GM18498 (cell line): ENCODE measurements at regions not wholly inside any gene's neighbourhood (a gene's known extent, or its start where the extent isn't known, plus 50 kb on each side); places are given as distances from the start of the nearest gene placed in this dataset.

Experiments used
- ATAC-seq: cut with Tn5 transposase; IDR thresholded peaks from one replicate; pipeline ENCODE4 v1.9.1; 2021; ENCODE audit warnings: mild to moderate bottlenecking, moderate library complexity; ENCODE audit not compliant: unreplicated experiment

- no peak for ATAC-seq
Measured at GRCh38 chr2:242020196-242021004, 150.9 kb downstream of the RTP5 start.

- ATAC-seq = no peak
Measured at GRCh38 chr2:242022550-242023290, 153.2 kb downstream of the RTP5 start.

- no peak for ATAC-seq
Measured at GRCh38 chr2:242024751-242025355, 155.3 kb downstream of the RTP5 start.

DNA sequence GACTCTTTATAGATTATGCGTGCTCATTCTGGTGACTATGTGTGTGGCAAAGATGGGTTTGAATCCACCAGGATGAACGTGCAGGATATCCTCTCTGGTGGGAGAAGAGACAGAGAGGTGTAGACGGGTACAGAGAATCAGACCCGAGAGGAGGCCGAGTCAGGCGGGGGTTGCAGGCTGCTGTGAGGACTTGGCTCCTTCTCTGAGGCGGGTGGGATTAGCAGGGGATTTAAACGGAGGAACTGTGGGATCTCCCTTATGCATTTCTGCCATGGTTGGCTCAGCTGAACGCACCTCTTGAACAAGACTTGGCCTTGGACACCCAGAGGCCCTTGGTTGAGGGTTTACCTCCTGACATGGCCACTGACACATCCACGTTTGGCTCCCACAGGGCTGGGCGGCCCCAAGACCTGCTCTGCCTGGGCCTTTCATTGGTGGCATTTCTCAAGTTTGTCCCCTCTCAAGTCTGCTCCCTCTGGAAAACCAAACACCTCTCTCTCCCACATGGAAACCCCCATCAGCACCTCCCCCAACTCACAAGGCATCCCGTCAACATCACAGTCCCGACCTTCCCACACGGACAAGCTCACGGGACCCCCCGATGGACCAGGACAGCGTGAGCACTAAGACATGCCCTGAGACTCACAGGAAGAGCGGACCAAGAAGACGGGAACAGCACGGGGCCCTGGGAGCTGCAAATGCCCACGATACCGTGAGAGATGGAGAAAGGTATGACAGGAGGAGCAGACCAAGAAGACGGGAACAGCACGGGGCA lies 158.3 kb downstream of the RTP5 start:
- ATAC-seq = no peak

DNA sequence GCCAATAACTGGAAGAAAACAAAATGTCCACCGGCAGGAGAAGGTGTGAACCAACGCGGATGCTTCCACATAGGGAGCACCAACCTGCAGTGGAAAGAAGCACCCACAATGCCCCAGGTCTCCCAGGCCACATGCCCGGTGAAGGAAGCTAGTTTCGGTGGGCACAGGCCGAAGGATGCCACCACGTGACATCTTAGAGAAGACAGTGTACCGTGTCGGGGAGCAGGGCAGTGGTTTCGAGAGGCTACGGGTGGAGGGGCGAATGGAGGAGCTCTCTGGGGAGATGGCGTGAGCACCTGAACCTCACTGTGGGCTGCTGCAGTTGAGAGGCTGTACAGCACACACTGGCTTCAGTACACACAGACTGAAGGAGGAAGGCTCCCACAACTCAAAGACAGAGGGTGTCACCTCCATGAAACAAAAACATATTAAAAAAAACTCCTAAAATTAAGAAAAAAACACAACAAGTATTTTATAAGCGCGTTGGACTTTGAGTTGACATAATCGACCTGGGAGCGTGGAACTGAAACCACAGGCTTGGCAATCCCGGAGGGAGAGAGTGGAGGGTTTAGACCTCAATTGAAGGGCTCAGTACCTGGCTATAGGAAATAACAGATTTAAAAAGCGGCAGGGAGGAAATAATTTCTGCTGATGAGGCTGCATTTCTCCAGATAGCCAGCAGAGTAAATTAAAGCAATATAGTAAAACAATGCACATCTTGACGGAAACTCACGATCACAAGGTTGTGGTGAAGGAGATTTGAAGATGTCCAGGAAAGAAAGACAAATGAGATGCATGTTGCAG lies 160.1 kb downstream of the RTP5 start:
- no peak for ATAC-seq

DNA sequence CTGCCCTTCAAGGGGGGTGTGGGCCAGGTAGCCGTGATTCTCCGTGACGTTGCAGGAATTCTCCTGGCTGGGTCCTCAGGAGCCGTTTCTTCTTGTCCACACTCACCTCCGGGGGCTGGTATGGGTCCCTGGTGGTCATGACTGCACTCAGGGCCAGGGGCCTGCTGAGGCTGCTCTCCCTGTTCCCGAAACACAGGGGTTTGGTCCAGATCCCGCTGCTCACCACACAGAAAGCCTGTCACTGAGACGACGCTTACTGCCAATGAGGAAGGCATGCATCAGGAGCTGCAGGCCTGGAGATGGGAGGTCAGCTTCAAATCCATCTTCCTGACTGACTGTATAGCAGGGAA lies 160.7 kb downstream of the RTP5 start:
- ATAC-seq = no peak

DNA sequence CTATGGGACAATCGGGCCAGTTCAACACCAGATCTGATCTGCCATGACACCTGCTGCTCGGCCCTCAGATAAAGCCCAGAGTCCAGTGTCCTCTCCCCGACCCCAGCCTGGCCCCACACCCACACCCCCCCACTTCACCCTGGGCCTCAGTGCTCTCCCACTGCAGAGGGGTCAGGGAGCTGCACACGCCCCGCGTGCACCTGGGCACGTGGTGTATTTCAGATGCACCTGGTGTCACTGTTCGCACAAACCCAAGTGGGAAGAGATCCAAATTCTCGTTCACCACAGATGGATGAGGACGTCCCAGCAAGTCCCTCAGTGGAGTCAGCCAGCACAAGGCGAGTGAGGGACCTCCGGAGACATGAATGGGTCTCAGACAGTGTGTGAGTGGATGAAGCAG lies 161.3 kb downstream of the RTP5 start:
- ATAC-seq = no peak

DNA sequence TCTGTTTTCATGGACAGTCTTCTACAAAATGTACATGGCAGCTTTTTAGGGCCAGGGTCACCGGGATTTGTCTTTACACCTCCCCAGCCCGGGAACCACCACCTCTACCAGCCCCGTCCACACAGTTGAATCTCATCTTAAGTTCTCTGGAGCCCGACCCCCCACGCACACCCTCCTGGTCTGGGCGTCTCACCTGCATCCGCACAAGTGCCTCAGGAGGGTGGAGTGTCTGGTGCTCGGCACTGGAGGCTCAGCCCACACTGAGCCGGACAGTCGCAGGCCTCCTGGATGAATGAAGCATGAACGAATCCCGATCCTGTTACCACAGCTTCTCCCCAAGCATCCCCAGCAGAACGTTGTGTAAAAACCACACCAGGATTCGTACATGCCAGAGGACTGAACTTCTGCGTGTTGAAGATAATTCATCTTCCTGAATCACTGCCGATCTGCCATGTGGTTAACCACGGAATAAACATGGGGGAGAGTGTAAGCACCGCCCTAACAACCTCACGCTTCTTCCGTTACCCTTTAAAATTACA lies 162.0 kb downstream of the RTP5 start:
- ATAC-seq = no peak

DNA sequence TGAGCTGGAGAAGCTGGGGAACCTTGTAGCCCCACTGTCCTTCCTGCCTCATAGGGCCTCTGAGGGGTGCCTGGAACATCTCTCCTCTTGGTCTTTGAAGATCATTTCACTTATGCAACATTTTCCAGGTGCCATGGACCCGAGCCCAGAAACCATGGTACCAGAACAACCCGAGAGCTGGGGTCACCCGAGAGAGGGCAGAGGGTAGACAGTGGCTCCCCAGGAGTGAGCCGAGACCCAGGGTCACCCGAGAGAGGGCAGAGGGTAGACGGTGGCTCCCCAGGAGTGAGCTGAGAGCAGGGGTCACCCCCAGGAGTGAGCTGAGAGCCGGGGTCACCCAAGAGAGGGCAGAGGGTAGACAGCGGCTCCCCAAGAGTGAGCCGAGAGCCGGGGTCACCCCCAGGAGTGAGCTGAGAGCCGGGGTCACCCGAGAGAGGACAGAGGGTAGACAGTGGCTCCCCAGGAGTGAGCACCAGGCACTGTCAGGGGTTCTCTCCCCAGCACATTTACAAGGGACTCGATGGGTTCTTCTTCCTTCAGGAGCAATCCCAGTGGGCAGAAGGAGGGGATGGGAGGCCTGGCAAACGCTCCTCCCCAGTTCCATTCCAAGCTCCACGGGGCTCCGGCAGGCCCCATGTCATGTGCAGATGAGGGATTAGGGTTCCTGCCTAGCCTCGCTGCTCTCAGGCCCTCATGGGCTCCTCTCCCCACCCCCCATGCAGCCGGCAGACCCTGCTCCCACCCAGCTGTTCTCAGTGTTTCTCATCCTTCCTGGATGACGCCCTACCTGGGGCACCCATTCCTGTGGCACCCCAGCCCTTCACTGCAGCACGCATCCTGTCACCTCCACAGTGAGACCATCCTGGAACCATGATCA lies 163.5 kb downstream of the RTP5 start:
- no peak for ATAC-seq

- no peak for ATAC-seq
Measured at GRCh38 chr2:242034138-242034537, 164.6 kb downstream of the RTP5 start.

- no peak for ATAC-seq
Measured at GRCh38 chr2:242034996-242035814, 165.7 kb downstream of the RTP5 start.

- ATAC-seq = no peak
Measured at GRCh38 chr2:242035858-242036652, 166.5 kb downstream of the RTP5 start.

- ATAC-seq = no peak
Measured at GRCh38 chr2:242036653-242036950, 167.1 kb downstream of the RTP5 start.

- no peak for ATAC-seq
Measured at GRCh38 chr2:242038166-242038927, 168.8 kb downstream of the RTP5 start.

DNA sequence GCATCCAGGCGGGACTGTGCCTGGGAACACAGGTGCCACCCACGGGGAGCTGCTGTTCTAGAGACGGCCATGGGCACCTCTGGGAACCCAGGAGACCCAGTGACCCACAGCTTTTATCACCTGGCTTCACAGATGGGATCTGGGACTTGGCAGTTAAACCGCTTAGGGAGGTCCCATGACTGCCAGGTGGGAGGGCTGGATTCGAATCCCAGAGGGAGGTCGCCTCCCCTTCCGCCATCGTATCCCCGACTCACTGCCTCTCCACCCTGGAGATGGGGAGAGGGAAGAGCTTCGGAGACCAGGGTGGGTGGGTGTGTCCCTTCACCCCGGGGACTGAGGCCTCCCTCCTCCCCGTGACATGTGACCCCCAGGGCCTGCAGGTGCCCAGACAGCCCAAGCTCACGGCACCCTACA lies 169.4 kb downstream of the RTP5 start:
- ATAC-seq = no peak

DNA sequence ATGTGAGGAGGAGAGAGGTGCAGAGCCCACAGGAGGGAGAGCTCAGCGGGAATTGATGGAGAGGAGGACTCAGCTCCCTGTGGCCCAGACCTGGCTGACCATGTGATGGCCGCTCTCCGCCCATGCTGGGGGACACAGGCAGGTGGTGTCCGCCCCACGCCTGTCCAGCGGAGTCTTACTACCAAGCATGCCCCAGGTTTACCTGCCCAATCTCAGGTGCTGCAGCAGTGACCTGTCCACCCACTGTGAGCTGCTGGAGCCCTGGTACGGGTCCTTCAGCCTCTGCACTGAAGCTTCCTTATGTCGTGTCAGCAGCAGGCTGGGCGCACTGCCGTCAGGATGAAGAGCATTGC lies 170.8 kb downstream of the RTP5 start:
- ATAC-seq = no peak

DNA sequence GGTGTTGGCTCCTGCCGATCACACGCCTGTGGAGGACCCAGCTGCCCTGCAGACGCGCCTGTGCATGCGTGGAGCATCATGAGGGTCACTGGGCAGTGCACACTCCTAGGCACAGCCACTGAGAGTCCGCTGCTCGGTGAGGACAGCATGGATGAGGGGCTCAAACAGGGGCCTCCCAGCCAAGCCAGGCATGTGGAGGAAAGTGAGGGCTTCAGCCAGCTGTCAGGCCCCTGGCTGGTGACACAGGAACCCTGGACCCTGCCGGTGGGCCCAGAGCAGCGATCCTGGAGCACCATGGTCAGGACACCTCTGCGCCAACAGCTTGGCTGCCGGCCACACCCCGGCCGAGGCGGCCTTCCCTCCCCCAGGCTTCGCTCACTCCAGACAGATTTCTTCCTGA lies 171.2 kb downstream of the RTP5 start:
- no peak for ATAC-seq
